ENCODE measurements at regions not wholly inside any gene's neighbourhood (a gene's known extent, or its start where the extent isn't known, plus 50 kb on each side); places are given as distances from the start of the nearest gene placed in this dataset.

- TF ChIP-seq CTCF (IDR thresholded peaks at IDR 0.05) = no peak
- no peak for TF ChIP-seq POLR2A (IDR thresholded peaks at IDR 0.05)
- no peak for TF ChIP-seq POLR2AphosphoS5 (IDR thresholded peaks at IDR 0.05)
These were observed 134.8 kb upstream of the TTC14 start for GRCh38 chr3:180467177-180467576.
